Mesodermal cell (in vitro differentiated cells): ENCODE measurements at regions not wholly inside any gene's neighbourhood (a gene's known extent, or its start where the extent isn't known, plus 50 kb on each side); places are given as distances from the start of the nearest gene placed in this dataset.

Source experiments
- H3K27ac ChIP-seq: 2 replicates; pipeline ENCODE4 v1.7.0; 2013; ENCODE audit warnings: mild to moderate bottlenecking, low read depth, low read length, moderate library complexity; ENCODE audit not compliant: severe bottlenecking
- H3K36me3 ChIP-seq: 2 replicates; pipeline ENCODE4 v1.7.1; 2013; ENCODE audit warnings: mild to moderate bottlenecking, low read length, moderate library complexity; ENCODE audit not compliant: control insufficient read depth, insufficient read depth
- H3K4me1 ChIP-seq: one replicate; pipeline ENCODE4 v1.7.1; 2013; ENCODE audit warnings: mild to moderate bottlenecking, low read length; ENCODE audit not compliant: insufficient read depth, control insufficient read depth, poor library complexity, severe bottlenecking
- H3K4me3 ChIP-seq: 2 replicates; pipeline ENCODE4 v1.7.0; 2013; ENCODE audit warnings: low read length, control low read depth, mild to moderate bottlenecking; ENCODE audit not compliant: insufficient read depth, poor library complexity, severe bottlenecking; ENCODE audit errors: extremely low read depth
- H3K9me3 ChIP-seq: 2 replicates; pipeline ENCODE4 v1.7.1; 2013; ENCODE audit warnings: mild to moderate bottlenecking, low read length, moderate library complexity; ENCODE audit not compliant: control insufficient read depth
- WGBS, 2 experiments: methylation state at CpG; one replicate each; pipeline ENCODE4 v1.1.5; 2013; ENCODE audit warnings: missing lambda C conversion rate in 2 of 2; ENCODE audit not compliant: insufficient coverage in 2 of 2; 5-methylcytosine and 5-hydroxymethylcytosine counted together

- Histone ChIP-seq H3K9me3 (no peaks in the 10 kb centered on the region), H3K4me1 (no peaks in the 10 kb centered on the region), H3K27ac (no peak overlapping the region), H3K36me3 (no peaks in the 10 kb centered on the region), H3K4me3 (no peak overlapping the region)
- WGBS, 2 experiments, result 93 to 100% methylated on average over 1 to 3 of the region's 9 CpGs
Measured at GRCh38 chr13:65095161-65096082, 2134.7 kb downstream of the PCDH9 start.

GRCh38 chr13:65093357-65093756 is 2136.8 kb downstream of the PCDH9 start:
- WGBS, 2 experiments, result 100% methylated on average over 1 of the region's 3 CpGs; no CpG with 5 or more reads in 1 of the 2 experiments
- Histone ChIP-seq H3K9me3 (no peaks in the 10 kb centered on the region), H3K4me3 (no peak overlapping the region), H3K27ac (no peak overlapping the region), H3K36me3 (no peaks in the 10 kb centered on the region), H3K4me1 (no peaks in the 10 kb centered on the region)

- Histone ChIP-seq H3K4me1 (no peaks in the 10 kb centered on the region), H3K36me3 (no peaks in the 10 kb centered on the region), H3K27ac (no peak overlapping the region), H3K9me3 (peaks cover under 1% of the 10 kb centered on the region), H3K4me3 (no peak overlapping the region)
- WGBS, 2 experiments, result no CpG with 5 or more reads among the region's 2 CpGs
Measured at GRCh38 chr13:65091031-65091430, 2139.1 kb downstream of the PCDH9 start.

- peaks cover 3% of the 10 kb centered on the region for H3K9me3 ChIP-seq
- H3K4me1 ChIP-seq, result no peaks in the 10 kb centered on the region
- no peak overlapping the region for H3K27ac ChIP-seq
- H3K4me3 ChIP-seq, result no peak overlapping the region
- H3K36me3 ChIP-seq, result no peaks in the 10 kb centered on the region
Measured at GRCh38 chr13:65090186-65090585, 2139.9 kb downstream of the PCDH9 start.

GRCh38 chr13:65088906-65089305 is 2141.2 kb downstream of the PCDH9 start:
- Histone ChIP-seq H3K36me3 (no peaks in the 10 kb centered on the region), H3K4me1 (no peaks in the 10 kb centered on the region), H3K4me3 (no peak overlapping the region), H3K27ac (no peak overlapping the region), H3K9me3 (peaks cover 3% of the 10 kb centered on the region)

GRCh38 chr13:65085977-65086376 is 2144.2 kb downstream of the PCDH9 start:
- Histone ChIP-seq H3K4me1 (no peaks in the 10 kb centered on the region), H3K36me3 (no peaks in the 10 kb centered on the region), H3K27ac (no peak overlapping the region), H3K9me3 (peaks cover 3% of the 10 kb centered on the region), H3K4me3 (no peak overlapping the region)
- WGBS, 2 experiments, result 90 to 95% methylated on average over 4 of the region's 6 CpGs

- Histone ChIP-seq H3K36me3 (no peaks in the 10 kb centered on the region), H3K9me3 (no peaks in the 10 kb centered on the region), H3K4me3 (no peak overlapping the region), H3K4me1 (no peaks in the 10 kb centered on the region), H3K27ac (no peak overlapping the region)
- no CpG with 5 or more reads among the region's 5 CpGs for WGBS, 2 experiments
Measured at GRCh38 chr13:65074248-65074647, 2155.9 kb downstream of the PCDH9 start.

GRCh38 chr13:65064967-65065366 is 2165.2 kb downstream of the PCDH9 start:
- H3K4me1 ChIP-seq, result no peaks in the 10 kb centered on the region
- no peaks in the 10 kb centered on the region for H3K9me3 ChIP-seq
- 95 to 100% methylated on average over 2 of the region's 4 CpGs for WGBS, 2 experiments
- H3K27ac ChIP-seq, result no peak overlapping the region
- H3K4me3 ChIP-seq, result no peak overlapping the region
- H3K36me3 ChIP-seq, result no peaks in the 10 kb centered on the region

GRCh38 chr13:65063753-65064152 is 2166.4 kb downstream of the PCDH9 start:
- 85 to 92% methylated on average over 2 of the region's 2 CpGs for WGBS, 2 experiments
- Histone ChIP-seq H3K9me3 (no peaks in the 10 kb centered on the region), H3K4me3 (no peak overlapping the region), H3K36me3 (no peaks in the 10 kb centered on the region), H3K4me1 (no peaks in the 10 kb centered on the region), H3K27ac (no peak overlapping the region)

GRCh38 chr13:65057986-65058385 is 2172.2 kb downstream of the PCDH9 start:
- Histone ChIP-seq H3K4me1 (no peaks in the 10 kb centered on the region), H3K36me3 (no peaks in the 10 kb centered on the region), H3K27ac (no peak overlapping the region), H3K4me3 (no peak overlapping the region), H3K9me3 (no peaks in the 10 kb centered on the region)
- WGBS, 2 experiments, result 100% methylated on average over 1 of the region's 3 CpGs; no CpG with 5 or more reads in 1 of the 2 experiments

GRCh38 chr13:65054277-65054676 is 2175.9 kb downstream of the PCDH9 start:
- no peaks in the 10 kb centered on the region for H3K36me3 ChIP-seq
- WGBS, 2 experiments, result no CpG with 5 or more reads among the region's 2 CpGs

More at GRCh38 chr13:65054277-65054676, 2175.9 kb downstream of the PCDH9 start:
- no peak overlapping the region for H3K4me3 ChIP-seq
- H3K4me1 ChIP-seq, result no peaks in the 10 kb centered on the region
- no peaks in the 10 kb centered on the region for H3K9me3 ChIP-seq
- no peak overlapping the region for H3K27ac ChIP-seq
